Prostate gland (tissue), 2 donors: ENCODE measurements at regions not wholly inside any gene's neighbourhood (a gene's known extent, or its start where the extent isn't known, plus 50 kb on each side); places are given as distances from the start of the nearest gene placed in this dataset.

Experiments
- POLR2AphosphoS5 ChIP-seq: sonication (generic); formaldehyde crosslinking; IDR thresholded peaks from one replicate; pipeline ENCODE4 v1.6.1; 2017; ENCODE audit warnings: antibody characterized with exemption
- TF ChIP-seq, protein P1 (sequence below), 4 experiments: fragments of 200-600 bp in 2 of 4; fragments of 450-650 bp in 2 of 4; sonication (generic) in 2 of 4; IDR thresholded peaks; 1 replicate in 3 of 4; 2 replicates in 1 of 4; pipeline ENCODE4 v1.5.1; 2016 to 2019; ENCODE audit warnings: antibody characterized with exemption in 4 of 4, mild to moderate bottlenecking in 2 of 4, moderate library complexity in 2 of 4

DNA sequence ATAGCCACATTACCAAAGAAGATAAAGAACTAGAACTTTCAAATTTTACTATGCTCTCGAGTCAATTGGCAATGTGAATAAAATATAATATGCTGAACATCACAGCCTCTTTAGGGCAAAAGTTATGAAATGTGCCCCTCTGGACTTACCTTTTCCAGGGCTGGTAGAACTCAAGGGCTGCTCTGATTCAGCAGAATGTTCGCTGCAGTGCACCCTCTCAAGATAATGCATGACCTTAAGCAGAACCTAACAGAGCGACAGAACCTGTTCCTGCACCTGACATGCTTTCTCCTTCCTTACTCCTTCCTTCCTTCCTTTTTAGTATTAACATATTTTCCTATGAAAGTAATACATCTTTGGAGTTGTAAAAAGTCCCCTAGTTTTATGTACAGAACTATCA is 65.4 kb upstream of the STXBP5 start:
- TF ChIP-seq, protein P1, sequence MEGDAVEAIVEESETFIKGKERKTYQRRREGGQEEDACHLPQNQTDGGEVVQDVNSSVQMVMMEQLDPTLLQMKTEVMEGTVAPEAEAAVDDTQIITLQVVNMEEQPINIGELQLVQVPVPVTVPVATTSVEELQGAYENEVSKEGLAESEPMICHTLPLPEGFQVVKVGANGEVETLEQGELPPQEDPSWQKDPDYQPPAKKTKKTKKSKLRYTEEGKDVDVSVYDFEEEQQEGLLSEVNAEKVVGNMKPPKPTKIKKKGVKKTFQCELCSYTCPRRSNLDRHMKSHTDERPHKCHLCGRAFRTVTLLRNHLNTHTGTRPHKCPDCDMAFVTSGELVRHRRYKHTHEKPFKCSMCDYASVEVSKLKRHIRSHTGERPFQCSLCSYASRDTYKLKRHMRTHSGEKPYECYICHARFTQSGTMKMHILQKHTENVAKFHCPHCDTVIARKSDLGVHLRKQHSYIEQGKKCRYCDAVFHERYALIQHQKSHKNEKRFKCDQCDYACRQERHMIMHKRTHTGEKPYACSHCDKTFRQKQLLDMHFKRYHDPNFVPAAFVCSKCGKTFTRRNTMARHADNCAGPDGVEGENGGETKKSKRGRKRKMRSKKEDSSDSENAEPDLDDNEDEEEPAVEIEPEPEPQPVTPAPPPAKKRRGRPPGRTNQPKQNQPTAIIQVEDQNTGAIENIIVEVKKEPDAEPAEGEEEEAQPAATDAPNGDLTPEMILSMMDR (IDR thresholded peaks at IDR 0.05) = no peak
- TF ChIP-seq POLR2AphosphoS5 = no peak
